HG02588 (cell line): ENCODE measurements at regions not wholly inside any gene's neighbourhood (a gene's known extent, or its start where the extent isn't known, plus 50 kb on each side); places are given as distances from the start of the nearest gene placed in this dataset.
"Not testable (repeated sequence)": the region's sequence is repeated elsewhere in the genome, so short reads cannot be mapped to it uniquely, and the experiment has no call there.

ENCODE experiments used
- ATAC-seq: cut with Tn5 transposase; IDR thresholded peaks from one replicate; pipeline ENCODE4 v1.9.1; 2021; ENCODE audit warnings: mild to moderate bottlenecking, moderate library complexity; ENCODE audit not compliant: unreplicated experiment

- ATAC-seq: not testable (repeated sequence)
Measured at GRCh38 chr15:22519213-22519612, 60.5 kb downstream of the GOLGA6L22 start.

- not testable (repeated sequence) for ATAC-seq
Measured at GRCh38 chr15:22526537-22526936, 67.8 kb downstream of the GOLGA6L22 start.

GRCh38 chr15:22527016-22527415 lies 68.3 kb downstream of the GOLGA6L22 start:
- not testable (repeated sequence) for ATAC-seq

GRCh38 chr15:22529200-22529599 lies 70.5 kb downstream of the GOLGA6L22 start:
- ATAC-seq: not testable (repeated sequence)

GRCh38 chr15:22559701-22560100 lies 101.0 kb downstream of the GOLGA6L22 start:
- ATAC-seq: not testable (repeated sequence)

- ATAC-seq: not testable (repeated sequence)
Measured at GRCh38 chr15:22561716-22562115, 103.0 kb downstream of the GOLGA6L22 start.

GRCh38 chr15:22566510-22566909 lies 107.8 kb downstream of the GOLGA6L22 start:
- not testable (repeated sequence) for ATAC-seq

GRCh38 chr15:22569486-22569885 lies 110.8 kb downstream of the GOLGA6L22 start:
- not testable (repeated sequence) for ATAC-seq

GRCh38 chr15:22572152-22572735 lies 113.5 kb downstream of the GOLGA6L22 start:
- ATAC-seq: not testable (repeated sequence)

- not testable (repeated sequence) for ATAC-seq
Measured at GRCh38 chr15:22572792-22573191, 114.1 kb downstream of the GOLGA6L22 start.

- ATAC-seq: not testable (repeated sequence)
Measured at GRCh38 chr15:22577828-22578227, 119.1 kb downstream of the GOLGA6L22 start.

- ATAC-seq: not testable (repeated sequence)
Measured at GRCh38 chr15:22579213-22579612, 120.5 kb downstream of the GOLGA6L22 start.

GRCh38 chr15:22587391-22587790 lies 128.7 kb downstream of the GOLGA6L22 start:
- not testable (repeated sequence) for ATAC-seq

GRCh38 chr15:22598552-22598951 lies 139.8 kb downstream of the GOLGA6L22 start:
- ATAC-seq: not testable (repeated sequence)

GRCh38 chr15:22599526-22600320 lies 141.0 kb downstream of the GOLGA6L22 start:
- not testable (repeated sequence) for ATAC-seq

- ATAC-seq: not testable (repeated sequence)
Measured at GRCh38 chr15:22616976-22617375, 158.3 kb downstream of the GOLGA6L22 start.

GRCh38 chr15:22631789-22632188 lies 154.7 kb upstream of the NIPA1 start:
- ATAC-seq: not testable (repeated sequence)

GRCh38 chr15:22639983-22640382 lies 146.5 kb upstream of the NIPA1 start:
- not testable (repeated sequence) for ATAC-seq

- ATAC-seq: not testable (repeated sequence)
Measured at GRCh38 chr15:22649458-22649857, 137.0 kb upstream of the NIPA1 start.

- not testable (repeated sequence) for ATAC-seq
Measured at GRCh38 chr15:22651179-22651578, 135.3 kb upstream of the NIPA1 start.

- peak; percentile 82 for ATAC-seq
Measured at GRCh38 chr15:22664294-22665058, 122.0 kb upstream of the NIPA1 start.
